Amniotic epithelial cell (primary cell): ENCODE measurements at regions not wholly inside any gene's neighbourhood (a gene's known extent, or its start where the extent isn't known, plus 50 kb on each side); places are given as distances from the start of the nearest gene placed in this dataset.
A peak's percentile ranks its signal among the peaks of the same experiment; 100 is the strongest.

Experiments
- DNase-seq: peaks from one replicate; pipeline ENCODE4 v3.0.0-alpha.2; 2010; ENCODE audit warnings: low read depth

GRCh38 chr9:107751567-107752210 is 262.1 kb upstream of the KLF4 start:
- DNase-seq: peak; percentile 39

GRCh38 chr9:107750741-107751566 is 261.4 kb upstream of the KLF4 start:
- DNase-seq: peak; percentile 98

GRCh38 chr9:107749787-107750444 is 260.3 kb upstream of the KLF4 start:
- peak; percentile 86 for DNase-seq

GRCh38 chr9:107744873-107745272 is 255.3 kb upstream of the KLF4 start:
- DNase-seq: no peak

- no peak for DNase-seq
Measured at GRCh38 chr9:107742531-107743309, 253.2 kb upstream of the KLF4 start.

- DNase-seq: no peak
Measured at GRCh38 chr9:107740088-107740980, 250.8 kb upstream of the KLF4 start.

- no peak for DNase-seq
Measured at GRCh38 chr9:107739601-107740082, 250.1 kb upstream of the KLF4 start.

GRCh38 chr9:107738789-107739188 is 249.2 kb upstream of the KLF4 start:
- DNase-seq: peak; percentile 39

- peak; percentile 83 for DNase-seq
Measured at GRCh38 chr9:107737987-107738743, 248.6 kb upstream of the KLF4 start.

GRCh38 chr9:107737610-107737986 is 248.0 kb upstream of the KLF4 start:
- DNase-seq: no peak

- DNase-seq: no peak
Measured at GRCh38 chr9:107735821-107736220, 246.3 kb upstream of the KLF4 start.

GRCh38 chr9:107734256-107735013 is 244.9 kb upstream of the KLF4 start:
- peak; percentile 93 for DNase-seq

- DNase-seq: peak; percentile 48
Measured at GRCh38 chr9:107733523-107733894, 243.9 kb upstream of the KLF4 start.

- peak; percentile 80 for DNase-seq
Measured at GRCh38 chr9:107732781-107733522, 243.4 kb upstream of the KLF4 start.

- DNase-seq: no peak
Measured at GRCh38 chr9:107731115-107731762, 241.7 kb upstream of the KLF4 start.

- DNase-seq: no peak
Measured at GRCh38 chr9:107730666-107731065, 241.1 kb upstream of the KLF4 start.

GRCh38 chr9:107727086-107727780 is 237.7 kb upstream of the KLF4 start:
- DNase-seq: no peak

- no peak for DNase-seq
Measured at GRCh38 chr9:107723015-107723414, 233.4 kb upstream of the KLF4 start.
